ENCODE measurements at regions not wholly inside any gene's neighbourhood (a gene's known extent, or its start where the extent isn't known, plus 50 kb on each side); places are given as distances from the start of the nearest gene placed in this dataset.
"Not testable (repeated sequence)": the region's sequence is repeated elsewhere in the genome, so short reads cannot be mapped to it uniquely, and the experiment has no call there.

- H3K79me2 ChIP-seq (ENCODE audit: low read length), result no peaks in the 10 kb centered on the region
- TF ChIP-seq EZH2 (IDR thresholded peaks at IDR 0.05; ENCODE audit: low read length, unreplicated experiment), result no peak
- no peak for TF ChIP-seq EZH2phosphoT487 (IDR thresholded peaks at IDR 0.05; ENCODE audit: borderline replicate concordance, low read length)
- no peak for TF ChIP-seq CTCF (conservative IDR thresholded peaks at IDR 0.05; ENCODE audit: low read depth, low read length)
- H3K9me2 ChIP-seq (replicated peaks; ENCODE audit: low read length), result no peaks in the 10 kb centered on the region
- no peaks in the 10 kb centered on the region for H3F3A ChIP-seq (ENCODE audit: low read length, unreplicated experiment)
- BruUV-seq (replicated peaks), result no TSS peak
- no peak overlapping the region for H3K9ac ChIP-seq (ENCODE audit: low read length)
- no peaks in the 10 kb centered on the region for H4K20me1 ChIP-seq (ENCODE audit: low read length)
- H3K4me2 ChIP-seq (ENCODE audit: low read length), result no peak overlapping the region
- no peaks in the 10 kb centered on the region for H3K4me1 ChIP-seq (ENCODE audit: insufficient read depth, low read length)
- intact Hi-C loops (cut with micrococcal nuclease), result no loop called here
- no peak for DNase-seq
- CTCF ChIA-PET, result no interaction called here
- no peak overlapping the region for H3K27ac ChIP-seq (ENCODE audit: low read length)
- no peak overlapping the region for H2AFZ ChIP-seq (ENCODE audit: low read length)
- no peaks in the 10 kb centered on the region for H3K9me3 ChIP-seq (ENCODE audit: low read length)
- no peak overlapping the region for H3K4me3 ChIP-seq (ENCODE audit: low read length)
- no peak for ATAC-seq
- H3K36me3 ChIP-seq (ENCODE audit: low read depth, low read length), result no peaks in the 10 kb centered on the region
- POLR2A ChIA-PET (ENCODE audit: unreplicated experiment), result no interaction called here
- no peaks in the 10 kb centered on the region for H3K27me3 ChIP-seq (ENCODE audit: low read length)
Measured at GRCh38 chr1:174105086-174105485, 54.2 kb upstream of the RABGAP1L start.

GRCh38 chr1:174103766-174104165 is 55.6 kb upstream of the RABGAP1L start:
- no peaks in the 10 kb centered on the region for H3K4me1 ChIP-seq (ENCODE audit: insufficient read depth, low read length)
- intact Hi-C loops (cut with micrococcal nuclease), result no loop called here
- no peaks in the 10 kb centered on the region for H3K9me3 ChIP-seq (ENCODE audit: low read length)
- BruUV-seq (replicated peaks), result no TSS peak
- no peaks in the 10 kb centered on the region for H3K27me3 ChIP-seq (ENCODE audit: low read length)
- no peak overlapping the region for H2AFZ ChIP-seq (ENCODE audit: low read length)
- H4K20me1 ChIP-seq (ENCODE audit: low read length), result no peaks in the 10 kb centered on the region
- no peaks in the 10 kb centered on the region for H3F3A ChIP-seq (ENCODE audit: low read length, unreplicated experiment)
- no peaks in the 10 kb centered on the region for H3K9me2 ChIP-seq (replicated peaks; ENCODE audit: low read length)
- ChIA-PET POLR2A (ENCODE audit: unreplicated experiment) (no interaction called here), CTCF (no interaction called here)
- no peaks in the 10 kb centered on the region for H3K79me2 ChIP-seq (ENCODE audit: low read length)
- no peak for DNase-seq
- no peak overlapping the region for H3K4me2 ChIP-seq (ENCODE audit: low read length)
- ATAC-seq, result no peak
- H3K9ac ChIP-seq (ENCODE audit: low read length), result no peak overlapping the region
- TF ChIP-seq EZH2 (IDR thresholded peaks at IDR 0.05; ENCODE audit: low read length, unreplicated experiment), result no peak
- TF ChIP-seq EZH2phosphoT487 (IDR thresholded peaks at IDR 0.05; ENCODE audit: borderline replicate concordance, low read length), result no peak
- TF ChIP-seq CTCF (conservative IDR thresholded peaks at IDR 0.05; ENCODE audit: low read depth, low read length), result no peak
- H3K27ac ChIP-seq (ENCODE audit: low read length), result no peak overlapping the region
- H3K36me3 ChIP-seq (ENCODE audit: low read depth, low read length), result no peaks in the 10 kb centered on the region
- no peak overlapping the region for H3K4me3 ChIP-seq (ENCODE audit: low read length)

GRCh38 chr1:174101976-174102375 is 57.3 kb upstream of the RABGAP1L start:
- BruUV-seq (replicated peaks); DNase-seq; intact Hi-C loops (cut with micrococcal nuclease): not testable (repeated sequence)

More at GRCh38 chr1:174101976-174102375, 57.3 kb upstream of the RABGAP1L start:
- H3K4me3 ChIP-seq (ENCODE audit: low read length); H3F3A ChIP-seq (ENCODE audit: low read length, unreplicated experiment); H3K4me1 ChIP-seq (ENCODE audit: insufficient read depth, low read length); H4K20me1 ChIP-seq (ENCODE audit: low read length); H3K9me2 ChIP-seq (replicated peaks; ENCODE audit: low read length); H3K27me3 ChIP-seq (ENCODE audit: low read length); H3K9ac ChIP-seq (ENCODE audit: low read length); H3K36me3 ChIP-seq (ENCODE audit: low read depth, low read length); H3K27ac ChIP-seq (ENCODE audit: low read length); H3K9me3 ChIP-seq (ENCODE audit: low read length); POLR2A ChIA-PET (ENCODE audit: unreplicated experiment); H2AFZ ChIP-seq (ENCODE audit: low read length); H3K4me2 ChIP-seq (ENCODE audit: low read length); ATAC-seq; CTCF ChIA-PET; H3K79me2 ChIP-seq (ENCODE audit: low read length): not testable (repeated sequence)
